ENCODE measurements at regions not wholly inside any gene's neighbourhood (a gene's known extent, or its start where the extent isn't known, plus 50 kb on each side); places are given as distances from the start of the nearest gene placed in this dataset.
"Not testable (repeated sequence)": the region's sequence is repeated elsewhere in the genome, so short reads cannot be mapped to it uniquely, and the experiment has no call there.

DNA sequence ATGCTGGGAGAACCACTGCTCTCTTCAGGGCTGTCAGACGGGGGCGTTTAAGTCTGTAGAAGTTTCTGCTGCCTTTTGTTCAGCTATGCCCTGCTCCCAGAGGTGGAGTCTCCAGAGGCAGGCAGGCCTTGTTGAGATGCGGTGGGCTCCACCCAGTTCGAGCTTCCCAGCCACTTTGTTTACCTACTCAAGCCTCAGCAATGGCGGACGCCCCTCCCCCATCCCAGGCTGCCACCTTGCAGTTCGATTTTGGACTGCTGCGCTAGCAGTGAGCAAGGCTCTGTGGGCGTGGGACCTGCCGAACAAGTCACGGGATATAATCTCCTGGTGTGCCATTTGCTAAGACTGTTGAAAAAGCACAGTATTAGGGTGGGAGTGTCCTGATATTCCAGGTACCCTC lies 1057.9 kb upstream of the LRRTM1 start:
- not testable (repeated sequence) for DNase-seq (ENCODE audit: low read depth)

DNA sequence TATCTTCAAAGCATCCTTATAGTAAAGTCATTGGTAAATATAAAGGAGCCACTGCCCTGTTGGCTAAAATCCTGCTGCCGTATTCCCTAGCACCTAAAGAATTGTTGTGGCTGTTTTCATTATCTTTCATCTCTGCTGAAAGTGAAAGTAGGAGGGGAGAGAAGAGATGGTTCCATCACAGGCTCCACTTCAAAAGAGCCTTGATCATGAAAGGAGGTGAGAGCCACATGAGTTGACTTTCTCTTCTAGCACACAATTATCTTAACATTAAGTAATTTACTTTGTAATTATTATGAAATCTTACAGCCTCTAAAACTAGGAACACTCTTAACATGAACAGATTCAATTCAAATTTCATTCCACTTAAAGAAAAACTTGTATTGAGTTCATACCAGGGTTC lies 1050.9 kb upstream of the LRRTM1 start:
- no peak for DNase-seq (ENCODE audit: low read depth)

DNA sequence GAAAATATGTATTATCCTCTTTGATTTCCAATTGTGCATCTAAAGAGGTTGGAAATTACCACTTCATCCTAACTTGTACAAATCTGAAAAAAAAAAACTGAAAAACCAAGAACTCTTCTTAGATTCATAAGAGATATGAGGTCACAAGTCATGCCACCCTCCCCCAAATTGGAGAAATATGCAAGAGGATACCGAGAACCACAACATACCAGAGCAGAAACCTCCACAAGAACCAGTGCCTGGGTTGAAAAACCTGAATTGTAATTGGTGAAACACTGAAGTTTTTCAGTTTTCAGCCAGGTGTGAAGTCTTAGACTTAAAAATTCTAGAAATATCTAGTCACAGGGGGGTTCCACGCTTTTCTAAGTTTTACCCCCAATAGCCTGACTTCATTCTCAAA lies 1029.5 kb upstream of the LRRTM1 start:
- DNase-seq (ENCODE audit: low read depth), result no peak

GRCh38 chr2:81328968-81329367 lies 1024.4 kb upstream of the LRRTM1 start:
- DNase-seq (ENCODE audit: low read depth), result no peak

GRCh38 chr2:81327911-81328310 lies 1023.4 kb upstream of the LRRTM1 start:
- DNase-seq (ENCODE audit: low read depth), result no peak

GRCh38 chr2:81324046-81324445 lies 1019.5 kb upstream of the LRRTM1 start:
- peak; percentile 52 for DNase-seq (ENCODE audit: low read depth)

DNA sequence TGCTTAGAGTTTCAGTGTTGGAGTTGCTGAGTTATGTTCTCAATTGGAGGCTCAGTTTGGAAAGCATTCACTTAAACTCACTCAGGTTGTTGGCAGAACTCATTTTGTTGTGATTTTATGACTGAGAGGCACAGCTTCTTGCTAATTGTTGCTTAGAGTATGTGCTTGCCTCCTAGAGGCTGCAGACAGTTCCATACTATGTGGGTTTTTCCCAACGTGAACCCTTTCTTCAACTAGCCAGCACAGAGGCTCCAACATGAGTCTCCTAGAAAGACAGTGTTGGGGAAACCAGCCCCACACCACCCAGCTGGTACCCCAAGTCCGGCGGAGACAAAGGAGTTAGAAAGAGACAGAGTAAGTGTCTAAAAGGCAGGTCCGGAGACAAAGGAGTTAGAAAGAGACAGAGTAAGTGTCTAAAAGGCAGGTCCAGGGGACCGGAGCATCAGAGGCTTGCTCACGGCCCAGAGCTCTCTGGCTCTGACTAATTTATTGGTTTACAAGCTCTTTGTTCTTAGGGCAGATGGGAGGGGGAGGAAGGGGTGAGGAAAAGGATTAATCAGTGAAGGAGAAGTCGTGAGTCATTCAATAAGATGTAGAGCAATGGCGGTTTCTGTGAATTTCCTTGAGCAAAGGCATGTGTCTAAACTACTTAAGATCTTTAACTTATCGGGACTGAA lies 999.7 kb upstream of the LRRTM1 start:
- DNase-seq (ENCODE audit: low read depth), result peak; percentile 86

DNA sequence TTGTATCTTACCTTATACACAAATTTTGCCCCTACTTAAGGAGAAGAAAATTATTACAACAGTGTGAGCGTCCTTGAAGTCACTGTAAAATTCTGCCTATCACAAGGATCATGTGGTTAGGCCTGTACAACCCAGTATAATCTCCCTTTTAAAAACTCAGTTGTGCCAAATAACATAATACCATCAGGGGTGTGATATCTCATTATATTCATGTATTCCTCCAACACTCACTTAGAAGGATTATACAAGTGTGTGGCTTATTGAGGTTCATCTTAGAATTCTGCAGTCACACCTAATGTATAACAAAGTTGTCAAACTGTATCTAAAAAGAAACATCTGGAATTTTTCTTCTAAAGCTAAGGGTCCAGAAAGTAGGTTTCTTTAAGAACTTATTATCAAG lies 998.8 kb upstream of the LRRTM1 start:
- no peak for DNase-seq (ENCODE audit: low read depth)

GRCh38 chr2:81299841-81300240 lies 995.3 kb upstream of the LRRTM1 start:
- DNase-seq (ENCODE audit: low read depth), result no peak

GRCh38 chr2:81290846-81291245 lies 986.3 kb upstream of the LRRTM1 start:
- DNase-seq (ENCODE audit: low read depth), result no peak

GRCh38 chr2:81283081-81283480 lies 978.5 kb upstream of the LRRTM1 start:
- peak; percentile 42 for DNase-seq (ENCODE audit: low read depth)

DNA sequence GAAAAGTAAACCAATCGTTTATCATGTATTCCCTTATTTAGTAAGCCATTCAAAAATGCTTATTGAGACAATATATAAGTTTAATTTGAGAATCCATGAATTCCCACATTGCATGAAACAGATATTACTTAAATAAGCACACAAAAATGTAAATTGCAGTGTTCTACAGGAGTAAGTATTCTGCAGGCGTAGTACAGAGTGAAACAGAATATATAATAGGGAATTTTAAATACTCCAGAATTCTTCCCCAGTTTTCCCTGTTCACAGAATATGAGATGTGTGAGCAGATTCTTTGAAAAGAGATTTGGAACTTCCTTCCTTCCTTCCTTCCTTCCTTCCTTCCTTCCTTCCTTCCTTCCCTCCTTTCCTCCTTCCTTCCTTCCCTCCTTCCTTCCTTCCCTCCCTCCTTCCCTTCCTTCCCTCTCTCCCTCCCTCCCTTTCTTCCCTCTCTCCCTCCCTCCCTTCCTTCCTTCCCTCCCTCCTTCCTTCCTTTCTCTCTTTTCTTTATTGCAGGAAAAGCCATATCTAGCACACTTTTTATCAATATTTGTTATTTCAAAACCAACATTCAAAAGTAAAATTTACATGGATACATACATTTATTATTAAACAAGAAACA lies 977.7 kb upstream of the LRRTM1 start:
- no peak for DNase-seq (ENCODE audit: low read depth)

GRCh38 chr2:81276595-81276994 lies 972.0 kb upstream of the LRRTM1 start:
- peak; percentile 33 for DNase-seq (ENCODE audit: low read depth)

DNA sequence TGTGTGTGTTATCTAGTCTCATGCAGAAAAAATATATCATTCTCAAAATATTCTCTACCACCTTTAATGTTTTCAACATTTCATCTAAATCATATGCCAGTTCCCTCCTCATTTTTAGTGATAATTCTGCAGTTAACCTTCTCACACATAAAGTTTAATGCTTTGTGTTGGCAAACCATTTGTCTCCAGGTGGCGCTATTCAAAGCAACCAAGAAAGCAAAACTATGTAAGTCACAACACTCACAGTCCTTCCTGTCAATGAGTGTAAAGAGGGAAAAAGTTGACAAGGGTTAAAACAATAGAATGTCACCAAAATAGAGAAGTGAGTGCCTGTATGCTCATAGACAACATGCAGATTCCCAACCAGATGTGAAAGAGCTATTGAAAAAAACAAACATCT lies 961.6 kb upstream of the LRRTM1 start:
- DNase-seq (ENCODE audit: low read depth), result peak; percentile 47

GRCh38 chr2:81263989-81264388 lies 959.4 kb upstream of the LRRTM1 start:
- DNase-seq (ENCODE audit: low read depth), result peak; percentile 24

DNA sequence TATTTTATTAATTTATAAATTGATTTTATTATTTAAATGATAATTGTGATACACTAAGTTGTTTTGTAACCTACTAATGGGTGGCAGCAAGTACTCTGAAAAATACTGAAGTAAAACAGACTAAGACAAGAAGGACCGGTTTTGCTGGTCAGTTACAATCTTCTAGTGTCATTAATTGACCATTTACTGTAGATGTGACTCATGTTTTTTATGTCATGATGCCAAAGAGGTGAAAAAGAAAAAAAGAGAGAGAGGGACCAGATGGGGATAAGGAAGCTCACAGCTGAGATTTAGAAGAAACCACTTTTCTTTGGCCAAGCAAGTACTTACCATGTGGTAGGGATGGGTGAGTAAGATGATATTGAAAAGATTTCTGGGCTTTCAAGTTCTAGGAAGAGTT lies 955.8 kb upstream of the LRRTM1 start:
- peak; percentile 42 for DNase-seq (ENCODE audit: low read depth)

DNA sequence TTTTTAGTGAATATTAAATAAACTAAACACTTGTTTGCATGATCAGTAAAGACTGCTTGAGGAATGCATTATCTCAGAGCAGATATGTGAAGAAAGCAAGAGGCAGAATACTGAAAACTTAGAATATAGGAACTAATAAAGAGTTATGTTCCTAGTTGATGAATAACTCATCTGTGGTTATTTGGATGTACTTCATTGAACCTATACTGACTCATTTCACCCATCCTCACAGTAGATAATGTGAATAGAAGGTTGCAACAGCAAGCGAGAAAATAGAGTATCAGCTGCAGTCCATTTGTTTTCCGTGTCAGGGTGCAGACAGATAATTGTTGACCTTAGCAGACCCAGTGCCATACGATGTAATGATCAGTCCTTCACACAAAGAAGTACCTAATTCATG lies 945.7 kb upstream of the LRRTM1 start:
- DNase-seq (ENCODE audit: low read depth), result peak; percentile 25

GRCh38 chr2:81249152-81249551 lies 944.6 kb upstream of the LRRTM1 start:
- DNase-seq (ENCODE audit: low read depth), result no peak

GRCh38 chr2:81247648-81248047 lies 943.1 kb upstream of the LRRTM1 start:
- no peak for DNase-seq (ENCODE audit: low read depth)

GRCh38 chr2:81242501-81242900 lies 937.9 kb upstream of the LRRTM1 start:
- DNase-seq (ENCODE audit: low read depth), result no peak

DNA sequence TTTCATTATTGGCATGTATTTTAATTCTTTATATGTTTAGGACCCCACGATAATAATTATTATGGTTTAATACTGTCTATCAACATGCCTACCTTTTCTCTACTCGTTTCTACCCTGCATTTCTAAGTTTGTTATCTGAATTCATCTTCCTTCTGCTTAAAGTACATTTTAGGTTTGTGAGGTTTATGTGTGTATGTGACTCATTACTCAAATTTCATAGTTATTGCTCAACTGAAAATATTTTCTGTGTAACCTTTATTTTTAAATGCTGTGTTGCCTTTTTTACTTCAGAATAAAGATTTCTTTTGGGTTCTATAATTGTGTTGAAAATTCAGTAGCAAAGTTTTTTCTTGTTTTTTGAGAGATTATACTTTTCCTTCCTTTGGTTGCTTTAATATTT lies 933.9 kb upstream of the LRRTM1 start:
- DNase-seq (ENCODE audit: low read depth), result peak; percentile 37

DNA sequence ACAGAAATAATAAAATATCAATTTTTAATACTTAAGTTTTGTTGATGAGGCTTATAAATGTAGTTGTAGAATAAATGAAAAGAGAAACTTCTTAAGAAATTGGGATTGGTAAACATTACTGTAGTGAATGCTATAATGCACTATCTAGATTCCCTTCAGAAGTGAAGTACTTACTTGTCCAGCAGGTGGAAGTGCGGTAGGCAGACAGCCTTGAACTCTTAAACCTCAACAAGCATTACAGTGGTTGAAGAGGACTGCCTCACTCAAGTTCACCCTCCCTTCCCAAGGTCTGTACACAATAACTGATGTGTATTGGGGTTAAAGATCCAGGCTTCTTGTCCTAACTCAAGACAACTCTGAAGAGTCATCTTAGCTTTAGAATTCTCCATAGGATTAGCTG lies 931.0 kb upstream of the LRRTM1 start:
- DNase-seq (ENCODE audit: low read depth), result no peak

DNA sequence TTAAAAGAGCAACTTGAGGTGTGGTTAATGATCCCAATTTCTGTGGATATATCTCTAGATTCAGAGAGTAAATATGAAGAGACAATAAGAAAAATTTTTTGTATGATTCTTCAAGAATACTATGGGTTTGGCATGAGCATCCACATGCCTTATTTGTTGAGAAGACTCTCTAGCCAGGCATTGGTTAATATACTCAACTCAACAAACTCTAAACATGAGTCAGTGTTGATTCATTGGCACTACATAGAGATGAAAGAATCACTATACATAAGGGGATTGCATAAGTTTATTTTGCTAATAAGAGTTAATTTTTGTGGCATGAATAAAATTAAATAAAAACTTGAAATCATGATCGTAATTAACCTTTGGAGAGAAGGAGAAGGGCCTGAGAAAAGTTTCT lies 930.2 kb upstream of the LRRTM1 start:
- DNase-seq (ENCODE audit: low read depth), result peak; percentile 50

DNA sequence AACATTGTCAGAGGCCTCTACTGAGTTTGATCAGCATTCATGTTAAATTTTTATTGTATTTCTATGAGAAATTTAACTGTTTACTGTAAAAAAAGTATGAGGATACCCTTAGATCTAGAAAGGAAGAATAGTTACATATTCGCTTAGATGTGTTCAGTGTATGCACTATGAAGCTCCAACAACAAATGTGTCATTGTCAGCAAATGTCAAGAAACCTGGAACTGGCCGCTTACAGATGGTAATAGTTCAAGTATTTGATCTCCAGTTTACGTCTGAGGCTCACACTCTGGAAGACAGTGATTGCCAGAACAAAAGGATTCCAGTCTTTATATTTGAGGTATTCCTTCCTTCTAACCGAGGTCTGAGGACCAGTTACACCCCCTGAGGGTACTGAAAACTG lies 921.2 kb upstream of the LRRTM1 start:
- no peak for DNase-seq (ENCODE audit: low read depth)
